NK-92 treated with Interleukin-12 subunit alpha and Interleukin-12 subunit beta, amount 100 ng/mL, for 24 hours (cell line): ENCODE measurements at regions not wholly inside any gene's neighbourhood (a gene's known extent, or its start where the extent isn't known, plus 50 kb on each side); places are given as distances from the start of the nearest gene placed in this dataset.

Experiments
- DNase-seq: peaks from one replicate; lab custom pipeline; 2025; lab: John Stamatoyannopoulos, UW

GRCh38 chr1:29643281-29643680 lies 407.0 kb downstream of the PTPRU start:
- DNase-seq = no peak

DNA sequence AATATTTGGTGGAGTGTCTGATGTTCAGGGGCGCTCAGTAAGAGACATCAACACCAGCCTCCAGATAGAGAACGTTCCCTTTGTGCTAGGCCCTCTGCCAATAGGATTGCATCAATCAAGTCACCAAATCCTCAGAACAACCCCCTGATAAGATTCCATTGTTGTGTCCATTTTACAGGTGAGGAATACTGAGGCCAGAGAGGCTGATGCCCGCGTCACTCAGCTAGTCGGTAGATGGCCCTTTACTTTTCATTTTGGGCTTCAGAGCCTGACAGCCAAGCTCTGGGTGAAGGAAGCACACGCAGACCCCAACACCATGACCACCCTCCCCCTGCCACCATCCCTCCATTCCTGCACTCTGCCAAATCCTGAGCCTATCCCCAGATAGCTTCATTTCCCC lies 406.2 kb downstream of the PTPRU start:
- no peak for DNase-seq

DNA sequence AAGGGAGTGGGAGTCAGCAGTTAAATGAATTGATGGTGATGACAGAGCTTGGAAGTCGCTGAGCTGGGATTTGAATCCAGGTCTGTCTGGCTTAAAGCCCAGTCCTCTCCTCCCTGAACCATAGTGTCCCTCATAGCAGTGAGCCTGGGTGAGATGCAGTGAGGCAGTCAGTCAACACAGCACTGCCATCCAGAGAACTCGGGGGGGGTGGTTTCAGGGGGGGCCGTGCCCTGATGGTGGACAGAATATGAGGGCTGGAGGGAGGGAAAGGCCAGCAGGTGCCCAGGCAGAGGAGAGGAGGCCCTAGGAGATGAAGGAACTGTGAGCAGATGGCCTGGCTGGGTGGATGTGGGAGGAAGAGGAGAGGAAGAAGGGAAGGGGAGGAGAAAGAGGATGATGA lies 405.6 kb downstream of the PTPRU start:
- DNase-seq = no peak

DNA sequence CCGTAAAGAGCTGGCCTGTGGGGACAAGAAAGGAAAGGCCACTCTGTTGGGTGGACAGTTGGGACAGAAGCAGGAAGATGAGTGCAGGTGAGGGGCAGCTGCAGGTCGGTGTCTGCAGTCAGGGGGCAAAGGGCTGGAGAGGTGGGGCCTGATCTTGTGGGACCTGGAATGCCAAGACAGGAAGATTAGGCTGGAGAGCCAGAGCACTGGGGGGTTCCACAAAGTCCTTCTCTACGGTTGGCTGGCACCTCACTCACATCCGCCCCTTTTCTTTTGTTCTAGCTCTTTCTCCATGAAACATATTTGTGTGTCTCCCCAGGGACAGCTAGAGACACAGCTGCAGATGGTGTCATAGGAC lies 404.1 kb downstream of the PTPRU start:
- no peak for DNase-seq

GRCh38 chr1:29639741-29640427 lies 403.6 kb downstream of the PTPRU start:
- DNase-seq = peak; percentile 21

GRCh38 chr1:29639156-29639736 lies 402.9 kb downstream of the PTPRU start:
- no peak for DNase-seq

- DNase-seq = no peak
These were observed 402.0 kb downstream of the PTPRU start for GRCh38 chr1:29638281-29638680.

DNA sequence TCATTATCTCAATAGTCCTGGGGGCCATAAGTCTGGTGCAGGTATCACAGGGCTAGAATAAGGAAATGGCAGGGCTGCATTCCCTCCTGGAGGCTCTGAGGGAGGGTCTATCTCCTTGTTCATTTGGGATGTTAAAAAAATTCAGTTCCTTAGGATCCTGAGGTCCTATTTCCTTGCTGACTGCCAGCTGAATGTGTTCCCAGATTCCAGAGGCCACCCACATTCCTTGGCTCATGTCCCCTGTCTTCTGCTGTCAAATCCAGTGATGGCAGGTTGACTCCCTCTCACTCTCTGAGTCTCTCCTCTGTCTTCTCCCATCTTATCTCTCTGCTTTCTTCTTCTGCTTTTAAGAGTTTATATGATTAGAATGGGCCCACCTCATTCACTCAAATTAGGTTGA lies 400.6 kb downstream of the PTPRU start:
- no peak for DNase-seq

DNA sequence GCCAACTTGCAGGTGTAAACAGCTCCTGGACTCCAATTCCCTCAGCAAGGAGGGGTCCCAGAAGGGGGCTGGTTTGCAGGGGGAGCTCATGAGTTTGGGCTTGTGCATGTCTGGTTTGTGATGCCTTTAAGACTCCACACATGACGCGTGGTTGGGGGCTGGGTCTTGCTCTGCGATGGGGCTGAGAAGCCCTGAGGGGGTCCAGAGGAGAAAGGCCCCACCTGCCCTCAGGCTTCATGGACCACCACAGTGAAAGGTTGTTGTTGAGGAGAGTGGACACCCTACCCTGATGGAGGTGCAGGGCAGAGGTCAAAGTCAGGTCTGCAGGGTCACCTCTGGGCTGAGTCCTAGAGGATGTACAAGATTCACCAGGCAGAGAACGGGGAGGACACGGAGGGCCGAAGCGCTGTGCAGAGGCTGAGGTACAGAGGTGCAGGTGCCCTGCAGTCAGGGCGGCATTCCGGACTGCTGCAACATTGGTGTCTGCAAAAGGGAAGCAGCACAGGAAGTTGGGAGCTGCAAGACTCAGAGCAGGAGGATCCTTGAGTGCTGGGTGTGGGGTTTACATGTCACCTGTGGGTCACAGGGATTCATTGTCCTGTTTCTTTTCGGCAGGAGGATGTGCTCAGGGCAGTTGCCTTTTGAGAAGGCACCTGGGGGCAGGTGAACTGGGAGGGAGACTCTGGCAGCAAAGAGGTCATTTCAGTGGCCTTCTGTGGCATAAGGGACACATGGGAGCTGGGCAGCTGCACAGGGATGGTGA lies 399.4 kb downstream of the PTPRU start:
- DNase-seq = no peak

- no peak for DNase-seq
These were observed 398.5 kb downstream of the PTPRU start for GRCh38 chr1:29634746-29635335.

DNA sequence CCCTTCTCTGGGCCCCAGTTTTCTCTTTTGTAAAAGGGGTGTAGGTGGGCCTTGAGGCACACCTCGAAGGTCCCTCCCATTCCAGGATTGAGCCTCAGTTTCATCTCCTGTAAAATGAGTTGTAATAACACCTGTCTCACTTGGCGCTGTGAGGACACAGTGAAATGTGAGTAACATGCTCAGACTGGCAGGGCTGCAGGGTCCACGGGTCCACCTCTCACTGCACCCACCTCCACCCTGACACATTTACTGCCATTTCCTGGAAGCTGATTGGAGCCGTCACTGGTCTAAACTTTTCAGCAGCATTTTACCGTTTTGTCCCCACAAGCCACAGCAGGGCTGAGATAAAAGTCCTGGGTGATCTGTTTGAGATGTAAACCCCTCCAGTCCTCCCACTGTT lies 398.0 kb downstream of the PTPRU start:
- DNase-seq = no peak

GRCh38 chr1:29633771-29634170 lies 397.4 kb downstream of the PTPRU start:
- DNase-seq = no peak

GRCh38 chr1:29632806-29633615 lies 396.7 kb downstream of the PTPRU start:
- no peak for DNase-seq

DNA sequence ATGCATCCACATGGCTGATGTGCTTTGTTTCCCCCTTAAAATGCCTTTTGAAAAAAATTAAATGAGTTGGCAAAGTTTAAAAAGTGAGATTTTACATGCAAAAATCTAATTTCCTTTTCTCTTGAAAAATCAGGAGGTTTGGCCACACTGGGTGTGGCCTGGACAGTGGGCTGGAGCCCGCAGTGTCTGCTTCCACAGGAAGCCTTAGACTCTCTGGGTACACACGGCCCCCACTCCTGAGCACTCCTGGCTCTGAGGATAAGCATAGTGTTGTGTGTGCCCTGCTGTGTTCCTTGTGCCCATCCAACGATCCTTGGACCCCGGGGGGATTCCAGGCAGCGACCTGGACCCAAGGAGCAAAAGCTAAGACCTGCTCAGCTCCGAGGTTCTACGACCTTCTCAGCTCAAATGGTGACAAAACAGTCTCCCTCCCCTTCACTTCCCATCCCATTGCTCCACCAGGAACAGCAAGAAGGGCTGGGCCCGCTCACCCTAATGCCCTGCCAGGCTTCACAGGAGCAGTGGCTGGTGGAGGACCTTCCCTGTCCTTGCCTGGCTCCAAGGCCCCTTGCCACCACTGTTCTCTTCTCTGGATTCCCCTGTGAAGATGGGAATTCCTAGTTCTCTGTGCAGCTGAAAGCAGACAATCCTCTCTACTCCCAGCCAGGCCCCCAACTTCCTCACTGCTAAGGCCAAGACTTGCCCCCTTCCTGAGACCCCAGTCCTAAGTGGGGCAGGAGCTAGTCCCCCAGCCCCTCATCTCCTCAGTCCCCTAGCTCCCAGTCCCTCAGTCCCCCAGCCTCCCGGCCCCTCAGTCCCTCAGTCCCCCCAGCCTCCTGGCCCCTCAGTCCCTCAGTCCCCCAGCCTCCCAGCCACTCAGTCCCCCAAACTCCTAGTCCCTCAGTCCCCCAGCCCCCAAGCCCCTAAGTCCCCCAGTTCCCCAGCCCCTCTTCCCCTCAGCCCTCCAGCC lies 395.8 kb downstream of the PTPRU start:
- no peak for DNase-seq

GRCh38 chr1:29631361-29631760 lies 395.0 kb downstream of the PTPRU start:
- DNase-seq = no peak

DNA sequence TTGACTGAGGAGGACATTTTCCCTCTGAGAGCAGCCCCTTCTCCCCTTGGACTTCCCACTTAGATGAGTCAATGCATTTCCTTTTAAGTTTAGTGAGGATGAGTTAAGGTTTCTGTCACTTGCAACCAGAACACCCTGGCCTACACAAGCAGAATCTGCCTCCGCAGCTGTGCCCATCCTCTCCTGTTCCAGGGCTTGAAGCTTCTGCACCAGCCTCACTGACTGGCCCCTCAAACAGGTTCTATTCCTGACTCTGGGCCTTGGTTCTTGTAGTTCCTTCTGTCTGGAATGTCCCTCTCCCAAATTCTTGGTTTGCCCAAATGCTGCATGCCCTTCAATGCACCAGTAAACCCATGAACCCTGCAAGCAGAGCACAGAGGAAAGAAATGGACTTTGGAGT lies 394.4 kb downstream of the PTPRU start:
- no peak for DNase-seq

- DNase-seq = no peak
These were observed 393.6 kb downstream of the PTPRU start for GRCh38 chr1:29629814-29630516.

DNA sequence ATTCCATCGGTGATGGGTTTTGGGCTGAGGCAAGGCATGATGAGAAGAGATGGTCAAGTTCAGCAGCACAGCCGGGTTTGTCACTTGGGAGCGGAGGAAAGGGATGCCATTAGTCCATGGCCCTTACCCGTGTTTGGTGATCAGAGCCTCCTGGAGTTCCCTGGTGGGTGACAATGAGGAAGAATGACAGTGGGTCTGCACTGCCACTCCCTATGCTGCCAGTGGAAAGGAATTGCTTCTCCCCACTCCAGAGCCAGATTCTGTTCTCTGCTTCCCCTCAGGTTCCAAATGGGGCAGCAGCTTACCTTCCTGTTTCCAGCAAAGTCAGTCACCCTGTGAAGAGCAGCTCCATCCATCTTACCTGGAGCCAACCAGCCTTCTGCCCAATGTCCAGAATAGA lies 393.1 kb downstream of the PTPRU start:
- no peak for DNase-seq

GRCh38 chr1:29628190-29628589 lies 391.9 kb downstream of the PTPRU start:
- no peak for DNase-seq

GRCh38 chr1:29626726-29627125 lies 390.4 kb downstream of the PTPRU start:
- no peak for DNase-seq
